Keratinocyte (primary cell): ENCODE measurements at regions not wholly inside any gene's neighbourhood (a gene's known extent, or its start where the extent isn't known, plus 50 kb on each side); places are given as distances from the start of the nearest gene placed in this dataset.

ENCODE experiments used
- DNase-seq: peaks from one replicate; pipeline ENCODE4 v3.0.0-alpha.2; 2011; ENCODE audit warnings: low read depth, missing footprints, low spot score
- FAIRE-seq: peaks from 2 replicates; lab custom pipeline; 2011; peaks lifted over from hg19 to GRCh38; lab: Jason Lieb, UNC
- H2AFZ ChIP-seq: 2 replicates; pipeline ENCODE4 v1.6.0; 2012; ENCODE audit warnings: low read length, control low read depth, inconsistent platforms; ENCODE audit not compliant: control insufficient read depth
- H3K27ac ChIP-seq: 2 replicates; pipeline ENCODE4 v1.5.1; 2011; ENCODE audit warnings: low read length; ENCODE audit not compliant: control insufficient read depth, insufficient read depth
- H3K27me3 ChIP-seq: 3 replicates; pipeline ENCODE4 v1.6.0; 2011; ENCODE audit warnings: low read length; ENCODE audit not compliant: control insufficient read depth, insufficient read depth; ENCODE audit errors: extremely low read depth
- H3K36me3 ChIP-seq, 2 experiments: 2 replicates in 1 of 2; 3 replicates in 1 of 2; pipeline ENCODE4 v1.5.1; 2011; ENCODE audit warnings: low read length in 2 of 2, mild to moderate bottlenecking in 1 of 2; ENCODE audit not compliant: control insufficient read depth in 2 of 2, insufficient read depth in 2 of 2; ENCODE audit errors: extremely low read depth in 1 of 2
- H3K4me1 ChIP-seq: 3 replicates; pipeline ENCODE4 v1.5.1; 2011; ENCODE audit warnings: low read length; ENCODE audit not compliant: control insufficient read depth, insufficient read depth; ENCODE audit errors: extremely low read depth
- H3K4me2 ChIP-seq: 3 replicates; pipeline ENCODE4 v1.6.0; 2011; ENCODE audit warnings: low read depth, low read length; ENCODE audit not compliant: control insufficient read depth, insufficient read depth; ENCODE audit errors: extremely low read depth
- H3K4me3 ChIP-seq, 3 experiments: fragments of 200-600 bp in 1 of 3; sonication (generic) in 1 of 3; 2 replicates in 2 of 3; 3 replicates in 1 of 3; pipeline ENCODE4 v1.5.1; 2011 to 2016; ENCODE audit warnings: low read length in 3 of 3, mild to moderate bottlenecking in 3 of 3, control low read depth in 2 of 3, inconsistent platforms in 1 of 3, low read depth in 1 of 3, mixed read lengths in 1 of 3, mixed run types in 1 of 3, moderate library complexity in 1 of 3; ENCODE audit not compliant: control insufficient read depth in 2 of 3, insufficient read depth in 2 of 3; ENCODE audit errors: extremely low read depth in 1 of 3
- H3K79me2 ChIP-seq: 2 replicates; pipeline ENCODE4 v1.6.0; 2012; ENCODE audit warnings: low read length; ENCODE audit not compliant: control insufficient read depth, insufficient read depth
- H3K9ac ChIP-seq: 3 replicates; pipeline ENCODE4 v1.6.0; 2011; ENCODE audit warnings: low read length; ENCODE audit not compliant: control insufficient read depth, insufficient read depth; ENCODE audit errors: extremely low read depth
- H3K9me1 ChIP-seq: 3 replicates; pipeline ENCODE4 v1.6.0; 2011; ENCODE audit warnings: low read length; ENCODE audit not compliant: control insufficient read depth, insufficient read depth; ENCODE audit errors: extremely low read depth
- H3K9me3 ChIP-seq: 2 replicates; pipeline ENCODE4 v1.5.1; 2012; ENCODE audit warnings: low read depth, low read length; ENCODE audit not compliant: control insufficient read depth
- H4K20me1 ChIP-seq: 3 replicates; pipeline ENCODE4 v1.6.0; 2011; ENCODE audit warnings: low read length; ENCODE audit not compliant: control insufficient read depth, insufficient read depth; ENCODE audit errors: extremely low read depth
- CTCF ChIP-seq, 3 experiments: IDR thresholded peaks in 1 of 3; conservative IDR thresholded peaks in 1 of 3; optimal IDR thresholded peaks in 1 of 3; 2 replicates in 2 of 3; 3 replicates in 1 of 3; pipeline versions ENCODE3 to v1.5.1; 2011; ENCODE audit warnings: low read length in 3 of 3, mild to moderate bottlenecking in 3 of 3, moderate library complexity in 2 of 3, control low read depth in 1 of 3, inconsistent platforms in 1 of 3; ENCODE audit not compliant: insufficient read depth in 2 of 3; ENCODE audit errors: extremely low read depth in 1 of 3
- EZH2 ChIP-seq: IDR thresholded peaks from one replicate; pipeline ENCODE4 v1.6.1; 2012; ENCODE audit warnings: inconsistent platforms, mild to moderate bottlenecking, low read length, moderate library complexity
- dilution Hi-C: fragments of 300-500 bp; cut with MboI; formaldehyde crosslinking; loops from one replicate; pipeline ENCODE4 v1.7.0; 2020; ENCODE audit warnings: low sequenced_read_pairs; ENCODE audit not compliant: extremely low pct_ligation_motif_present

DNA sequence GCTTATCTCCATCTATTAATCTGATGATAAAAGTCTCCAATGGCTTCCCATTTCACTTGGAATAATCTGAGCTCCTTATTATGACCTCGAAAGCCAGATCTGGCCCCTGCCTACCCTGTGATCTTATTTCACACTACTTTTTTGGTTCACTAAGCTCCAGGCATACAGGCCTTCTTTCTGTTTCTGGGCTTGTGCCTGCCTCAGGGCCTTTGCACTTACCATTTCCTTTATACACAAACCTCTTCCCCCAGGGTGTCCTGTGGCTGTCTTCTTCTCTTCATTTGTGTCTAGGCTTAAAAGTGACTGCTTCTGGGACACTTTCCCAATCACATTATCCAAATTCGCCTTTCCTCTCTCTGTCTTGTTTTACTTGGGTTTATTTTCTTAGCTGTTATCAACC, 478.8 kb downstream of the LRIG3 start:
- no peaks in the 10 kb centered on the region for H3K36me3 ChIP-seq
- FAIRE-seq (no peak), DNase-seq (no peak)
- no peak overlapping the region for H3K4me3 ChIP-seq
- H3K9ac ChIP-seq = no peak overlapping the region
- TF ChIP-seq EZH2 (no peak), CTCF (optimal IDR thresholded peaks at IDR 0.05 in 1 of 3, IDR thresholded peaks at IDR 0.05 in 1 of 3, conservative IDR thresholded peaks at IDR 0.05 in 1 of 3; ENCODE audit: extremely low read depth in 1 of 3, insufficient read depth in 2 of 3, low read length in 3 of 3) (no peak)
- no peaks in the 10 kb centered on the region for H3K27me3 ChIP-seq
- no peaks in the 10 kb centered on the region for H4K20me1 ChIP-seq
- H3K4me2 ChIP-seq = no peak overlapping the region
- no peaks in the 10 kb centered on the region for H3K9me1 ChIP-seq
- dilution Hi-C loops = loop anchor here (25.0 kb wide), 1 partner anchor 104 kb away; no protein-coding TSS in a partner anchor
- H3K27ac ChIP-seq = no peak overlapping the region
- no peaks in the 10 kb centered on the region for H3K79me2 ChIP-seq
- no peak overlapping the region for H2AFZ ChIP-seq
- H3K4me1 ChIP-seq = no peaks in the 10 kb centered on the region
- no peaks in the 10 kb centered on the region for H3K9me3 ChIP-seq

DNA sequence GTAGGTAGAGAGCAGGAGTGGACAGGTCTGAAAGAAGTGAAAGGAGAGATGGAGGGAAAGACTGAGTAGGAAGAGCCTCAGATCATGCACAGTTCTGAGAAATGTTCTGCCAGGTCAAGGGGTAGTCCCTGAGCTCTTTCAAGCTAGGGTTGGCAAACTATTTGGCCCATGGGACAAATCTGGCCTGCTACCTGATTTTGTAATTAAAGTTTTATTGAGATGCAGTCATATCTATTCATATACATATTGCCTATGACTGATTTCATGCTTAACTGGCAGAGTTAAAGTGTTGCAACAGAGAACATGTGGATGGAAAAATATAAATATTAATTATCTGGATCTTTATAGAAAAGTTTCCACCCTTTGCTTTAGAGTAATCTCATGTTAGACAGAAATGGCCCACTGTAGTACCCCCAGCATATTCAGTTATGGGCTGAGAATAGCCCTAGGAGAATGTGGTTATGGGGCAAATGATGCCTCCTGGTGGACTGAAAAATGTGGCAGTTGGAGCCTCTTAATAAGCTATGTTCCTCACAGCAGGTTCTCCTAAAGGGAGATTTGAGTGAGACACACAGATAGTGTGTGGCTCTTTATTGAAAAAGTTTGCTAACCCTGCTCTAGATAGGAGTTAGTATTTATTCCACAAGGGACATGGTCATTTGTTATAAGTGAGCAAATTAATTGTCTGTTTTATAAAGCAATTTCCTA, 476.9 kb downstream of the LRIG3 start:
- Histone ChIP-seq H4K20me1 (no peaks in the 10 kb centered on the region), H3K4me2 (no peak overlapping the region), H3K36me3 (no peaks in the 10 kb centered on the region), H3K9ac (no peak overlapping the region), H3K9me1 (no peaks in the 10 kb centered on the region), H2AFZ (no peak overlapping the region), H3K27me3 (no peaks in the 10 kb centered on the region), H3K4me1 (no peaks in the 10 kb centered on the region), H3K9me3 (no peaks in the 10 kb centered on the region), H3K27ac (no peak overlapping the region), H3K79me2 (no peaks in the 10 kb centered on the region), H3K4me3 (no peak overlapping the region)
- DNase-seq (no peak), FAIRE-seq (peak; percentile 57)
- TF ChIP-seq EZH2 (no peak), CTCF (optimal IDR thresholded peaks at IDR 0.05 in 1 of 3, IDR thresholded peaks at IDR 0.05 in 1 of 3, conservative IDR thresholded peaks at IDR 0.05 in 1 of 3; ENCODE audit: extremely low read depth in 1 of 3, insufficient read depth in 2 of 3, low read length in 3 of 3) (peak; percentile 66 to 70 (median 70))
- dilution Hi-C loops = loop anchor here (25.0 kb wide), 1 partner anchor 106 kb away; no protein-coding TSS in a partner anchor
